Choroid plexus epithelial cell (primary cell): ENCODE measurements at regions not wholly inside any gene's neighbourhood (a gene's known extent, or its start where the extent isn't known, plus 50 kb on each side); places are given as distances from the start of the nearest gene placed in this dataset.

ENCODE experiments used
- DNase-seq: peaks from one replicate; pipeline ENCODE4 v3.0.0-alpha.2; 2010; ENCODE audit warnings: low read depth
- H3K4me3 ChIP-seq: 2 replicates; pipeline ENCODE4 v1.5.1; 2011; ENCODE audit warnings: low read depth, mild to moderate bottlenecking, control low read depth, low read length, moderate library complexity
- CTCF ChIP-seq: conservative IDR thresholded peaks from 2 replicates; pipeline ENCODE4 v1.5.1; 2011; ENCODE audit warnings: low read depth, mild to moderate bottlenecking, control low read depth, inconsistent platforms, low read length, moderate library complexity

- no peak overlapping the region for H3K4me3 ChIP-seq
- DNase-seq: no peak
- no peak for TF ChIP-seq CTCF
Measured at GRCh38 chr12:125871811-125872594, 806.8 kb downstream of the AACS start.

- H3K4me3 ChIP-seq: no peak overlapping the region
- TF ChIP-seq CTCF: no peak
- no peak for DNase-seq
Measured at GRCh38 chr12:125873016-125873415, 807.8 kb downstream of the AACS start.

GRCh38 chr12:125878483-125878882 lies 813.2 kb downstream of the AACS start:
- DNase-seq: no peak
- H3K4me3 ChIP-seq: no peak overlapping the region
- no peak for TF ChIP-seq CTCF

GRCh38 chr12:125882141-125882540 lies 816.9 kb downstream of the AACS start:
- DNase-seq: peak; percentile 2
- TF ChIP-seq CTCF: no peak

GRCh38 chr12:125888921-125889320 lies 823.7 kb downstream of the AACS start:
- DNase-seq: no peak
- no peak overlapping the region for H3K4me3 ChIP-seq
- no peak for TF ChIP-seq CTCF

More at GRCh38 chr12:125882141-125882540, 816.9 kb downstream of the AACS start:
- H3K4me3 ChIP-seq: no peak overlapping the region

- H3K4me3 ChIP-seq: no peak overlapping the region
- TF ChIP-seq CTCF: no peak
- no peak for DNase-seq
Measured at GRCh38 chr12:125889742-125890141, 824.5 kb downstream of the AACS start.

GRCh38 chr12:125890366-125890905 lies 825.2 kb downstream of the AACS start:
- no peak overlapping the region for H3K4me3 ChIP-seq
- DNase-seq: no peak
- TF ChIP-seq CTCF: no peak
